GM19025 (cell line): ENCODE measurements at regions not wholly inside any gene's neighbourhood (a gene's known extent, or its start where the extent isn't known, plus 50 kb on each side); places are given as distances from the start of the nearest gene placed in this dataset.
"Not testable (repeated sequence)": the region's sequence is repeated elsewhere in the genome, so short reads cannot be mapped to it uniquely, and the experiment has no call there.

ENCODE experiments used
- ATAC-seq: cut with Tn5 transposase; IDR thresholded peaks from one replicate; pipeline ENCODE4 v1.9.1; 2021; ENCODE audit warnings: mild to moderate bottlenecking, low read depth, moderate library complexity; ENCODE audit not compliant: unreplicated experiment

- not testable (repeated sequence) for ATAC-seq
These were observed 1361.4 kb downstream of the NCAM2 start for GRCh38 chr21:22359599-22359998.

GRCh38 chr21:22363504-22363903 lies 1365.3 kb downstream of the NCAM2 start:
- ATAC-seq: no peak

- no peak for ATAC-seq
These were observed 1366.0 kb downstream of the NCAM2 start for GRCh38 chr21:22364163-22364562.

GRCh38 chr21:22374218-22374969 lies 1376.2 kb downstream of the NCAM2 start:
- ATAC-seq: no peak

- ATAC-seq: not testable (repeated sequence)
These were observed 1379.6 kb downstream of the NCAM2 start for GRCh38 chr21:22377795-22378194.

DNA sequence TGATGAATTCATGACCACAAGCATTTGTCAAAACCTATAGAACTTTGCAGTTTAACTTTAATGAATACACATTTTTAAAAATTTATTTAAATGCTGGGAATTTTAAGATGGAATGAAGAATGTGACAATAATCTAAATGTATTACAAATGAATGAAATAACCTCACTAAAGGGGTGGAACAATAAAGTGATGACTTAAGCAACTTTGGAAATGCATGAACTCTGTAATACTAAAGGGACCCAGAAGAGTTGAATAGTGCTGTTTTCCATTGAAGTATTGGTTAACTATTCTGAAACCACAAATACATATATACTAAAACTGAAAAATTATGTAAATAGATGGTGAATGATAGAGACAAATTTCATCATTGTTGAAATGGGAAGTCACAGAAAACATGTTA lies 1395.1 kb downstream of the NCAM2 start:
- no peak for ATAC-seq

- ATAC-seq: no peak
These were observed 1397.8 kb downstream of the NCAM2 start for GRCh38 chr21:22395965-22396364.

DNA sequence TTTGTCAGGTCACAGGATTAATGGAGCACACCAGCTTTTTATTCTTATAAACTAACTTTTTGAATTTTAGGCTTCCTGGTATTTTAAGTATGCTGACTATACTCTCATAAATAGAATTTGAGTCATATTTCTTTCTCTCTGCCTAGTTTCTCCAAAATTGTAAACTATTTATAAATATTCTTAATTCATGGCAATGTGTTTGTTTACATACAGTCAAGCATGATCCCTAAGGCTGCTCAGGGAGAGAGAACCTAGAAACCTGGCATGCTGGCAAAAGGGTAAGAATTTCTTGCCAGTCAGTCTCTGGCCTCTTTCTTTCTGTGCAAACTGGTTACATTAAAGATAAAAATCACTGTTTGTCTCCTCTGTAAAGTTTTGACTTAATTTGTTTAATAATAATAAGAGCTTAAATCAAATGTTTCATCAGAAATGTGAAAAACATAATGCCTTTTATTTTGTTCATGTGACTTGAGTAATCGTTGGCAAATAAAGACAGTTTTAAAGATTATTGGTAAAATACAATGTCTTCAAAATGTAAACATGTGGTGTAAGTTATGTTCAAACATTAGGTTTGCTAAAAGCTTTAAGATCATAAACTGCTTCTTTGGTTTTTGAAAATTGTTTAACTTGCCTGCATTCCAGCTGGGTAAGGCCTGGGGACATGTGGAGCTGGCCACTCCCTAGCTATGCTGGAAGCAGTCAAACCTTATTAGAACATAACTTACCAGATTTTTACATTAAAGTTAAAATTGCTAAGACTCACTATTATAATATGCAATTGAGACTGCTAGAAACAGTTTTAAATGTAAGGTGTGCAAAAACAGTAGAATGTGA lies 1401.7 kb downstream of the NCAM2 start:
- no peak for ATAC-seq

GRCh38 chr21:22409571-22409970 lies 1411.4 kb downstream of the NCAM2 start:
- ATAC-seq: no peak

DNA sequence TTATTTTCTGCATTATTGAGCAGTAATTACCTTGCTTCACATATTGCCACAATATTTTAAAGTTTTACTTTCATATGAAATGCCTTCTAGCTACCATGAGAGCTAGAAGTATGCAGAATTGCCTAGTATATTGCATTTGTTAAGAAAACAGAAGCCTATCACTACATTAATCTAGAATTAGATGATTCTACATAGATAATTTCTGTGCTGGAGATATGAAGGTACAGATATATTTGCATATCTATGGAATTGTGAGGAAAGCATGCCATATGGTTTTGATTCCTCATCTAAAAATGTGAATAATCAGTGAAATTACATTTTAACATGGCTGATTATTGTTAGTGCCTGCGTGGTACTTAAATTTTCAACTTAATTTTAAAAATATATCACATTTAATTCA lies 1418.3 kb downstream of the NCAM2 start:
- ATAC-seq: no peak

DNA sequence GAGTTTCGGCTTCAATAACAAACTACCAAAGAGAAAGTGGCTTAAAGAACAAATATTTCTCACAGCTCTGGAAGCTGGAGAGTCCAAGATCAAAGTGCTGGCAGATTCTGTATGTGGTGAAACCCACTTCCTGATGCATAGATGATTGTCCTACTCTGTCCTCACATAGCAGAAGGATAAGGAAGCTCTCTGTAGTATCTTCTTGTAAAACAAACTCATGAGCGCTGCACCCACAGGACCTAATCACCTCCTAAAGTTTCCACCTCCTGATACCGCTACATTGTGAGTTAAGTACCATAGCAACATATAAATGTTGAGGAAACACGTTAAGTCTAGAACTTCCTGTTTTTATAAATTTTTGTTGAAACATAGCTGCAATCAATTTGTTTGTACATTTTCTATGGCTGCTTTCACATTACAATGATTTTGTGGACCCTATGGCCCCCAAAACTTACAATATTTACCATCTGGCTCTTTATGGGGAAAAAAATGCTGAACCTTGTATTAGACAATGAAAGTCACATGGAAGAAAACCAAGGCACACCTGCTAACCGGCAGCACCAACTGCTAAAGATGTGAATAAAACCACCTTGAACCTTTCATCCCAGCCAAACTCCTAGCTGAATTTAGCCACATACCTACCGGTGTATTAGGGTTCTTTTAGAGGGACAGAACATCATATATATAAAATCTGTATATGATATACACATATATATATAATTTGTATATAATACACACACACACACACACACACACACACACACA lies 1423.4 kb downstream of the NCAM2 start:
- ATAC-seq: no peak

DNA sequence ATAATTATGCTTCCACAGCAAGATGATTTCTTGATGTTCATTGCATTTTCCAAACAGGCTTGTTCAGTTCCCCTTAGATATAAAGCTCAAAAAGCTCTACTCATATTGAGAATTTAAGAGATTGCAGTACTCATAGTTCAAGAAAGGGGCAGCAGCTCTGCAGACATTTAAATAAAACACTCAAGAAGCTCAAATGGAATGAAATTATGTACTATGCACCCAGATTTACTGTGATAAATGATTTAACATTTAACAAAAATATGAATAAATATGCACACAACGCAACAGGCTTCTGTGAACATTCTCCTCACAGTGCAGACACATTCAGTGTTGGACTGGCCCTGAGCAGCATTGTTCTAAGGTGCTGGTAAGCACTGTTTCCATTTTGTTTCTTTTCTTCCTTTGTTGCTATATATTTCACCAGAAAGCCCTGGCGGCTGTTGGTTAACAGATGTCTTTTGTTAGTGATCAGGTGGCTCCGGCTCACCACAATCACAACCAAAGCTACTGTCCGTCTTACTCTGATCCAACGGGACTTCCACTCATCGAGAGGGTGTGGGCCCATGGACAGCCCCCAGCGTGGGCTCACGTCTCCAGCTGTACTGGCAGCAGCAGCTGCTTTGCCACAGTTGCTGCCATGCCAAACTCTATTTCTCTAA lies 1440.3 kb downstream of the NCAM2 start:
- no peak for ATAC-seq

GRCh38 chr21:22444990-22445389 lies 1446.8 kb downstream of the NCAM2 start:
- ATAC-seq: no peak

DNA sequence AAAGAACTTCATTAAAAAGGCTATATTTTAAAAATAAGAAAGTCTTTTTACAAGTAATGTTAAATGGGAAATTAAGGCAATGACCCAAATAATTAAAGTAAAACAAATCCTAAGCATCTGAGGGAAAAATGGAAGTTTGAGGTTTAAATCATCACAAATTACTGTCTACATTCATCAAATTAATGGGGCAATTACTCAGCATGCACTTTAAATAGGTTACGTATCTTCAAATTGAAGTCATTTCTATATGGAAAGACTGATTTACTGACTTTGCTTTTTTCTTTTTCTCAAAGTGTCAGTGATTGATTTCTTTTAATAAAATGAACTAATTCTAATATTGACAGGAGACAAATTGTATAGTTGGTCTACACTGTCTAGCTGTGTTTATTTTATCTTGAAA lies 1452.3 kb downstream of the NCAM2 start:
- no peak for ATAC-seq

DNA sequence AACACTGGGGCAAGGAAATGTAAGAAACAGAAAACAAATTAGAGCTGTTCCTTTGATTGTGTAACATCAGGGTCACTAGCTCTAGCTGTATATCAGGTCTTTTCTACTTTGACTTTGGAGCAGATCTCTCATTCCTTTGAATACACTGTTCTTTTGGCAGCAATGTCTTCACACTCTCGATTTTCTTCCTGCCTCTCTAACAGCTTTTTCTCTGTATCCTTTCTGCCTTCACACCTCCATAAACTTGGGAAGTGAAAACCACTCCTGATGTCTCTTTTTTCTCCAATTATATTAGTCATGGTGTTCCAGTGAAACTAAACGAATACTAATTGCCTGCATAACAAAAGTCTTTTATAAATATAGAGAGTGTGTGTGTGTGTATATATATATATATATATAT lies 1458.0 kb downstream of the NCAM2 start:
- ATAC-seq: no peak

DNA sequence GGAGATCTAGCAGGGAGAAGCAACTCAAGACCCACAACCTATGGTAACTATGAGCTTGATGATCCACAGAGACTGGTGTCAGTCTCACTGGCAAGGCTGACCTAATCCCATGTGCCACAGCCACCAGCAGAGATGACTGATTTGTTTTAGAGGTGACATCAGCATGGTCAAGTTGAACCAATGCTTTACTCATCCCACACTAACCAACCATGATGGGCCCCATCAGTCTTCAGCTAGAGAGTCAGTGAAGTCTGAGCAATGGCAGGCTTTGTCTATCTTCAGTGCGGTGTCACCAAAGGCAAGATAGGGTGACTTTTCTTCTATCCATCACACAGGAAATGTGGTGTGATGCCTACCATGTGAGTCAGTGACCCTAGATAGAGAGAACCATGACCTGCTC lies 1470.7 kb downstream of the NCAM2 start:
- ATAC-seq: no peak

- ATAC-seq: no peak
These were observed 1476.2 kb downstream of the NCAM2 start for GRCh38 chr21:22474403-22474802.

DNA sequence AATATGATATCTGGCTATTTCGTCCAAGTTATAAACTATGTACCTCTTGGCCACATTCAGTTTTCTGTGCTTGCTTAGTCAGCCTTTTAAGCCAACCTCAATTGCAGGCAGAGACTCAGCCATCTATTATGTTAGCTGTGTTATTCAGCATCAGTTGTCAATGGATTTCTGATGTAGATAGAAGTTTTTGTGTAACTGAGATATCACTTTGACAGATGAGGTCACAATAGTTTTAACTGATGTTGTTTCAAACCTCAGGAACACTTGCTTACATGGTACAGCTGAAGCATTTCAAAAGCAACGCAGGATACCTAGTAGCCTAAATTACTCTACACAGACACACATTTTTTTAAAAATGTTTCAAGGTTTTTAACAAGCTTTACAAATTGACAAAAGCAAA lies 1478.0 kb downstream of the NCAM2 start:
- no peak for ATAC-seq

- no peak for ATAC-seq
These were observed 1478.8 kb downstream of the NCAM2 start for GRCh38 chr21:22476726-22477646.

- no peak for ATAC-seq
These were observed 1491.8 kb downstream of the NCAM2 start for GRCh38 chr21:22490049-22490448.
